KOPT-K1 (cell line): ENCODE measurements at regions not wholly inside any gene's neighbourhood (a gene's known extent, or its start where the extent isn't known, plus 50 kb on each side); places are given as distances from the start of the nearest gene placed in this dataset.
"Not testable (repeated sequence)": the region's sequence is repeated elsewhere in the genome, so short reads cannot be mapped to it uniquely, and the experiment has no call there.

Source experiments
- H3K27ac ChIP-seq: fragments of 200-600 bp; sonication (generic); 2 replicates; pipeline ENCODE4 v1.5.1; 2016; ENCODE audit warnings: antibody characterized with exemption, mild to moderate bottlenecking, low read depth, low read length; ENCODE audit not compliant: poor library complexity, severe bottlenecking
- H3K36me3 ChIP-seq: fragments of 200-600 bp; sonication (generic); 2 replicates; pipeline ENCODE4 v1.5.1; 2017; ENCODE audit warnings: antibody characterized with exemption, mild to moderate bottlenecking, low read length, moderate library complexity; ENCODE audit not compliant: insufficient read depth
- H3K9me3 ChIP-seq: fragments of 200-600 bp; sonication (generic); 2 replicates; pipeline ENCODE4 v1.5.1; 2017; ENCODE audit warnings: antibody characterized with exemption, low read length, mild to moderate bottlenecking; ENCODE audit not compliant: insufficient read depth, poor library complexity, severe bottlenecking

GRCh38 chr2:223282221-223282620, 230.2 kb downstream of the KCNE4 start:
- Histone ChIP-seq H3K9me3 (peaks cover 7% of the 10 kb centered on the region), H3K36me3 (no peaks in the 10 kb centered on the region)

GRCh38 chr2:223283329-223283728, 231.3 kb downstream of the KCNE4 start:
- peaks cover 7% of the 10 kb centered on the region for H3K9me3 ChIP-seq
- H3K36me3 ChIP-seq: no peaks in the 10 kb centered on the region
- no peak overlapping the region for H3K27ac ChIP-seq

More at GRCh38 chr2:223282221-223282620, 230.2 kb downstream of the KCNE4 start:
- no peak overlapping the region for H3K27ac ChIP-seq

DNA sequence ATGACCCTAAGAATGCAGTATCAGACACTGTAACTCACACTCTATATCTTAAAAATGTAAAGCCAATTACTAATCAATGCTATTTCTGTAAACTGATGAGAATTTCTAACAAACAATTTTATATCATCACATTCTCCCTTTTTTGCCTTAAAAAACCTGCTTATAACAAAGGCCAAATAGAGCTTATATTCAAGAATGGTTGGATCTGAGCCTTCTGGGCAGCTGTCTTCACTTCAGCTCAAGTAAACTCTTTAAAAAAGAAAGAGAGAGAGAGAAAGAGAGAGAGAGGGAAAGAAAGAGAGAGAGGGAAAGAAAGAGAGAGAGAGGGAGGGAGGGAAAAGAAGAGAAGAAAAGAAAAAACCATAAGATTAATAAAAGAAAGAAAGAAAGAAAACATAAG, 231.8 kb downstream of the KCNE4 start:
- peaks cover 7% of the 10 kb centered on the region for H3K9me3 ChIP-seq
- H3K36me3 ChIP-seq: no peaks in the 10 kb centered on the region
- H3K27ac ChIP-seq: no peak overlapping the region

DNA sequence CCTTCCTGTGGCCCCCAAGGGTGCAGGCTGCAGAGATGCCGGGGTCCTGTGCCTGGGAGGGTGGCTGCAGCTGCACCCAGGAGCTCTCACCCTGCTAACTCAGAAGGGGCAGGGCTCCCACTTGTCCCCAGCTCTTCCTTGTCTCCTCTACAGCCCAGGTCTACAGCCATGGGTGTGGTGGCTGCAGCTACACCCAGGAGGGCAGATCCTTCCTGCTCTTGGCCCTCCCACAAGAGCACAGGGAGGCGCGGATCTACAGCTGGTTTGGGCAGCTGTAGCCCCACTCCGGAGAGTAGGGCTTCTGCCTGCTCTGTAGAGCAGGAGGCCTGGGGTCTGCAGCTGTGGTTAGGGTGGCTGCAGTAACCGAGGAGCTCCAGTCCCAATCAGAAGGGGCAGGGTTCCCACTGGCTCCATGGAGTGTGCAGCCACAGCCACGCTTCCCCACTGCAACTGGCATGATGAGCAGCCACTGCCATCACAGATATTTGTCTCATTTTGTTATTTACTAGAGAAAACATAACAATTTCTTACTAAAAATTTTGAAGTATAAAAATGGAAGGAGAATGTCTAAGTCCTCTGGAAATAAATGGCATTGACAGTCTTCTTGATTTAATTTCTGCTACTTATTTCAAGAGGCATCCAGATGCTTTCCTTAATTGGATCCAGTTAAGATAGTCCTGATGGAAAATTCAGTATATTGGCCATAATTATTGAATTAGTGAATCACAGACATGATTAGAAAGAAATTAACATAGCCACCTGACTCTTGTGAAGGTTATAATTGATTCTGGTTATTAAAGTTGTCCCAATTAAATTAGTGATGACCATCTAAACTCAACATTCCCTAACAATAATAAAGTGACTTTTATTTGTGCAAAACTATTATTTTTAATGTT, 233.6 kb downstream of the KCNE4 start:
- H3K36me3 ChIP-seq: no peaks in the 10 kb centered on the region
- H3K9me3 ChIP-seq: peaks cover 7% of the 10 kb centered on the region
- H3K27ac ChIP-seq: no peak overlapping the region

GRCh38 chr2:223294756-223295155, 242.8 kb downstream of the KCNE4 start:
- no peaks in the 10 kb centered on the region for H3K9me3 ChIP-seq
- no peaks in the 10 kb centered on the region for H3K36me3 ChIP-seq
- no peak overlapping the region for H3K27ac ChIP-seq

GRCh38 chr2:223297788-223298187, 245.8 kb downstream of the KCNE4 start:
- H3K9me3 ChIP-seq: no peaks in the 10 kb centered on the region
- H3K27ac ChIP-seq: no peak overlapping the region
- no peaks in the 10 kb centered on the region for H3K36me3 ChIP-seq

- not testable (repeated sequence) for H3K9me3 ChIP-seq, H3K27ac ChIP-seq
Measured at GRCh38 chr2:223298329-223298728, 246.3 kb downstream of the KCNE4 start.

GRCh38 chr2:223300326-223300725, 248.3 kb downstream of the KCNE4 start:
- Histone ChIP-seq H3K27ac (no peak overlapping the region), H3K9me3 (no peaks in the 10 kb centered on the region), H3K36me3 (no peaks in the 10 kb centered on the region)

More at GRCh38 chr2:223298329-223298728, 246.3 kb downstream of the KCNE4 start:
- not testable (repeated sequence) for H3K36me3 ChIP-seq

DNA sequence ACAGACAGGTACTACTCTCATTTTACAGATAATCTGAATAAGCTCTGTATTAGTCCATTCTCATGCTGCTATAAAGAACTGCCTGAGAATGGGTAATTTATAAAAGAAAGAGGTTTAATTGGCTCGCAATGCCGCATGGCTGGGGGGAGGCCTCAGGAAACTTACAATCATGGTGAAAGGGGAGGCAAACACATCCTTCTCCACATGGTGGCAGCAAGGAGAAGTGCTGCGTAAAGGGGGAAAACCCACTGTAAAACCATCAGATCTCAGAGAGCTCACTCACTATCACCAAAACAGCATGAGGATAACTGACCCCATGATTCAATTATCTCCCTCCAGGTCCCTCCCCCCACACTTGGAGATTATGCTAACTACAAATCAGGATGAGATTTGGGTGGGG, 254.4 kb downstream of the KCNE4 start:
- H3K27ac ChIP-seq: no peak overlapping the region
- H3K36me3 ChIP-seq: no peaks in the 10 kb centered on the region
- no peaks in the 10 kb centered on the region for H3K9me3 ChIP-seq

DNA sequence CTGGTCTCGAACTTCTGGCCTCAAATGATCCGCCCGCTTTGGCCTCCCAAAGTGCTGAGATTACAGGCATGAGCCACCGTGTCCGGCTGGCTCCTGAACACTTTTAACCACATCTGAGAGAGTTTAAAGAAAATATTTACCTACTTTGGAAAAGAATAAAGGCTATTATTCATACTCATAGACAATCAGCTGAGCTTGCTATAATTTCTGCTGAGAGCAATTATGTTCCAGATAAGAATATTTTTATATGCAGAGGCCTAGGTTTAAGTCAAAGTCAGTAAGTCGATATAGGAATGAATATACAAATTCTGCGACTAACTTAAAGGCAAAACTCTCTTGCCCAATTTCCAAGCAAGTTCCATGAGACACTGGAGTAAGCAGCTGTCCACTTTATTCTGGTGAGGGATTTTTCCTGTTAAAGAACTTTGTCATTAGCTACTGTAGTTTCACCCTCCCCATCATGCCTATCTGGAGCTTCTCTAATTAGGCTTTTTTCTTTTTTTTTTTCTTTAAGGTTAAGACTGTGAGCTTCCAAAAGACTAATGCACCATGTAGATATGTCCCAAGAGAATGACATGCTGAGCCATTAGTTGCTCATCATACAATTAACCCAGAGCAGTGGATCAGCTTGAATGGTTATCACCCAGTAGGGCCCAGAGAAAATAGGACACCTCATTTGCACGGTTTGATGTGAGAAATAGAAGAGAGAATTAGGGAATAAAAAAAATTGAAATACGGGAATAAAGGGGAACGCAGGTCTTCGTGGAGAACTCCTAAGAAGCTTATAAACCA, 260.1 kb downstream of the KCNE4 start:
- no peak overlapping the region for H3K27ac ChIP-seq
- H3K36me3 ChIP-seq: no peaks in the 10 kb centered on the region
- no peaks in the 10 kb centered on the region for H3K9me3 ChIP-seq

- H3K27ac ChIP-seq: no peak overlapping the region
Measured at GRCh38 chr2:223313101-223313500, 261.1 kb downstream of the KCNE4 start.

GRCh38 chr2:223314811-223315210, 262.8 kb downstream of the KCNE4 start:
- Histone ChIP-seq H3K9me3 (no peaks in the 10 kb centered on the region), H3K27ac (no peak overlapping the region), H3K36me3 (no peaks in the 10 kb centered on the region)

More at GRCh38 chr2:223313101-223313500, 261.1 kb downstream of the KCNE4 start:
- no peaks in the 10 kb centered on the region for H3K36me3 ChIP-seq
- no peaks in the 10 kb centered on the region for H3K9me3 ChIP-seq

- Histone ChIP-seq H3K36me3 (no peaks in the 10 kb centered on the region), H3K9me3 (no peaks in the 10 kb centered on the region), H3K27ac (no peak overlapping the region)
Measured at GRCh38 chr2:223315813-223316212, 263.8 kb downstream of the KCNE4 start.

GRCh38 chr2:223316342-223316741, 264.4 kb downstream of the KCNE4 start:
- Histone ChIP-seq H3K36me3 (no peaks in the 10 kb centered on the region), H3K27ac (no peak overlapping the region), H3K9me3 (no peaks in the 10 kb centered on the region)

- Histone ChIP-seq H3K27ac (no peak overlapping the region), H3K9me3 (no peaks in the 10 kb centered on the region), H3K36me3 (no peaks in the 10 kb centered on the region)
Measured at GRCh38 chr2:223319601-223320000, 267.6 kb downstream of the KCNE4 start.
